PC-9 (cell line): ENCODE measurements at regions not wholly inside any gene's neighbourhood (a gene's known extent, or its start where the extent isn't known, plus 50 kb on each side); places are given as distances from the start of the nearest gene placed in this dataset.

Source experiments
- BruUV-seq: library from RNA; stranded (reverse); fragments of 400-500 nt; replicated peaks from 2 replicates; lab custom pipeline; 2021; lab: Mats Ljungman, UMichigan
- CTCF ChIA-PET: fragments of 300-600 bp; sonication (Branson Sonifier 250); formaldehyde crosslinking; loops from one replicate; lab custom pipeline; 2022; ENCODE audit warnings: antibody characterized with exemption; lab: Charles Lee
- POLR2A ChIA-PET: fragments of 300-600 bp; sonication (Branson Sonifier 250); formaldehyde crosslinking; loops from one replicate; lab custom pipeline; 2022; ENCODE audit warnings: antibody characterized with exemption; ENCODE audit not compliant: unreplicated experiment; lab: Charles Lee
- DNase-seq, 2 experiments: peaks; one replicate each; pipeline versions ENCODE4 v3.0.0 to v3.0.0-alpha.2; 2015 to 2022; ENCODE audit warnings: mixed read lengths in 1 of 2
- H2AFZ ChIP-seq: fragments of 200-600 bp; sonication (generic); 2 replicates; pipeline ENCODE4 v1.8.1; 2017; ENCODE audit warnings: antibody characterized with exemption
- H3F3A ChIP-seq: fragments of 200-600 bp; sonication (generic); 2 replicates; pipeline ENCODE4 v1.8.1; 2017; ENCODE audit warnings: antibody characterized with exemption, mild to moderate bottlenecking, low read depth; ENCODE audit not compliant: insufficient read depth
- H3K27ac ChIP-seq: fragments of 200-600 bp; sonication (generic); 2 replicates; pipeline ENCODE4 v1.6.1; 2016; ENCODE audit warnings: mixed run types
- H3K27me3 ChIP-seq: fragments of 200-600 bp; sonication (generic); 2 replicates; pipeline ENCODE4 v1.6.1; 2016; ENCODE audit warnings: low read depth, mixed run types; ENCODE audit not compliant: insufficient read depth
- H3K36me3 ChIP-seq: fragments of 200-600 bp; sonication (generic); 2 replicates; pipeline ENCODE4 v1.6.1; 2016; ENCODE audit warnings: low read depth, mixed run types
- H3K4me1 ChIP-seq: fragments of 200-600 bp; sonication (generic); replicated peaks from 2 replicates; pipeline ENCODE4 v1.6.1; 2016; ENCODE audit warnings: mixed run types; ENCODE audit not compliant: insufficient read depth
- H3K4me2 ChIP-seq: fragments of 200-600 bp; sonication (generic); 2 replicates; pipeline ENCODE4 v1.6.1; 2017; ENCODE audit warnings: mixed run types
- H3K4me3 ChIP-seq: fragments of 200-600 bp; sonication (generic); 2 replicates; pipeline ENCODE4 v1.6.1; 2016; ENCODE audit warnings: mixed run types
- H3K79me2 ChIP-seq: fragments of 200-600 bp; sonication (generic); 2 replicates; pipeline ENCODE4 v1.6.1; 2017; ENCODE audit warnings: low read depth, mixed run types
- H3K9me2 ChIP-seq: fragments of 200-600 bp; sonication (generic); 2 replicates; pipeline ENCODE4 v1.8.1; 2017; ENCODE audit warnings: mild to moderate bottlenecking; ENCODE audit not compliant: insufficient read depth
- H3K9me3 ChIP-seq: fragments of 200-600 bp; sonication (generic); 2 replicates; pipeline ENCODE4 v1.8.1; 2016; ENCODE audit warnings: low read depth; ENCODE audit not compliant: insufficient read depth
- H4K20me1 ChIP-seq: fragments of 200-600 bp; sonication (generic); 2 replicates; pipeline ENCODE4 v1.8.1; 2017; ENCODE audit not compliant: insufficient read depth
- CTCF ChIP-seq: fragments of 200-600 bp; sonication (generic); conservative IDR thresholded peaks from 2 replicates; pipeline ENCODE4 v1.6.1; 2017; ENCODE audit warnings: mixed run types, antibody characterized with exemption, mild to moderate bottlenecking, moderate library complexity
- EZH2 ChIP-seq: fragments of 200-600 bp; sonication (generic); IDR thresholded peaks from 2 replicates; pipeline ENCODE4 v1.8.0; 2017; ENCODE audit warnings: antibody characterized with exemption, low read depth
- intact Hi-C: fragments of 100-400 bp; cut with micrococcal nuclease; formaldehyde crosslinking; loops from one replicate; pipeline ENCODE4 v1.10.0; 2022; ENCODE audit not compliant: unreplicated experiment

DNA sequence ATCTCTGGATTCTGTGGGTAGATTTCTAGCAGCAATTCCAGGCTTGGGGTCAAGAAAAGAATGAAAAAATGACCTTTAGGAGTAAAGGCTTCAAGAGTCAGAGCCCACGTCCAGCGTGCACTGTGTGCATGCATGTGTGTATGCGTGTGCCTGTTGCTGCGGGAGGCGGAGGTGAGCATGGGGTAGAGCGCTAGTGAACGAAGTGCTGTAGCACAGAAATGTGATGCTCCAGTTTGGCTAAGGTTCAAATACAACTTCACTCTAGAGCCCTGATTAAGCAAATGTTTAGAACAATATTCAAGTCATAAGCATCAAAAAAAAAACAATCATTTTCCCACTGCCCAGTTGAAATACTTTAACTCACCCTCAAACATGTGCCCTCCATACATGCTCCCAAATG lies 403.9 kb downstream of the ZNF608 start:
- no peak for DNase-seq
- no peaks in the 10 kb centered on the region for H3K79me2 ChIP-seq
- H2AFZ ChIP-seq: no peak overlapping the region
- H3K4me3 ChIP-seq: no peak overlapping the region
- H3K9me2 ChIP-seq: no peaks in the 10 kb centered on the region
- no peak overlapping the region for H3K4me2 ChIP-seq
- intact Hi-C loops: no loop called here
- TF ChIP-seq CTCF (no peak), EZH2 (no peak)
- POLR2A ChIA-PET: no interaction called here
- BruUV-seq: no TSS peak
- no peaks in the 10 kb centered on the region for H3K4me1 ChIP-seq
- H3F3A ChIP-seq: no peaks in the 10 kb centered on the region
- no peaks in the 10 kb centered on the region for H3K27me3 ChIP-seq
- H3K27ac ChIP-seq: no peak overlapping the region
- H3K36me3 ChIP-seq: no peaks in the 10 kb centered on the region
- H3K9me3 ChIP-seq: no peaks in the 10 kb centered on the region
- H4K20me1 ChIP-seq: no peaks in the 10 kb centered on the region
- CTCF ChIA-PET: no interaction called here

GRCh38 chr5:124342027-124342471 lies 404.4 kb downstream of the ZNF608 start:
- Histone ChIP-seq H3K79me2 (no peaks in the 10 kb centered on the region), H3K4me2 (no peak overlapping the region), H3K9me3 (no peaks in the 10 kb centered on the region), H3K4me1 (no peaks in the 10 kb centered on the region), H3K4me3 (no peak overlapping the region), H3K27me3 (no peaks in the 10 kb centered on the region), H3K9me2 (no peaks in the 10 kb centered on the region), H2AFZ (no peak overlapping the region), H3K27ac (no peak overlapping the region), H3K36me3 (no peaks in the 10 kb centered on the region), H3F3A (no peaks in the 10 kb centered on the region), H4K20me1 (no peaks in the 10 kb centered on the region)
- BruUV-seq: no TSS peak
- intact Hi-C loops: no loop called here
- DNase-seq: no peak
- ChIA-PET CTCF (no interaction called here), POLR2A (no interaction called here)
- TF ChIP-seq EZH2: no peak
- no peak for TF ChIP-seq CTCF

- no TSS peak for BruUV-seq
- Histone ChIP-seq H3K27ac (no peak overlapping the region), H3K9me3 (no peaks in the 10 kb centered on the region), H3K4me3 (no peak overlapping the region), H3K4me1 (no peaks in the 10 kb centered on the region), H3K27me3 (no peaks in the 10 kb centered on the region), H3K79me2 (no peaks in the 10 kb centered on the region), H3K4me2 (no peak overlapping the region), H4K20me1 (no peaks in the 10 kb centered on the region), H3K36me3 (no peaks in the 10 kb centered on the region), H3F3A (no peaks in the 10 kb centered on the region), H2AFZ (no peak overlapping the region), H3K9me2 (no peaks in the 10 kb centered on the region)
- no peak for TF ChIP-seq CTCF
- no peak for TF ChIP-seq EZH2
- intact Hi-C loops: no loop called here
- DNase-seq: no peak
- POLR2A ChIA-PET: no interaction called here
- CTCF ChIA-PET: no interaction called here
Measured at GRCh38 chr5:124341066-124341858, 405.2 kb downstream of the ZNF608 start.
